Activated CD4-positive, alpha-beta T cell treated with anti-CD3 and anti-CD28 coated beads, Interleukin-2, amount 10 ng/mL, durations not matched to agents 7 days and 5 days (primary cell): ENCODE measurements at regions not wholly inside any gene's neighbourhood (a gene's known extent, or its start where the extent isn't known, plus 50 kb on each side); places are given as distances from the start of the nearest gene placed in this dataset.

Experiments used
- CTCF ChIA-PET: fragments of 350-600 bp; sonication (Branson Sonifier 250); formaldehyde crosslinking; loops from one replicate; lab custom pipeline; 2021; ENCODE audit warnings: antibody characterized with exemption; lab: Charles Lee
- POLR2A ChIA-PET: fragments of 350-600 bp; sonication (Branson Sonifier 250); formaldehyde crosslinking; loops from one replicate; lab custom pipeline; 2021; ENCODE audit warnings: antibody characterized with exemption; lab: Charles Lee
- DNase-seq: peaks from one replicate; pipeline ENCODE4 v3.0.0-alpha.2; 2020
- H3K27ac Mint-ChIP-seq: one replicate; pipeline ENCODE4 v1.8.0; 2021; ENCODE audit warnings: mild to moderate bottlenecking, moderate library complexity, mixed read lengths
- H3K27me3 Mint-ChIP-seq: one replicate; pipeline ENCODE4 v1.8.0; 2021; ENCODE audit warnings: mixed read lengths
- H3K36me3 Mint-ChIP-seq: one replicate; pipeline ENCODE4 v1.8.0; 2021; ENCODE audit warnings: low read depth, mixed read lengths
- H3K4me1 Mint-ChIP-seq: one replicate; pipeline ENCODE4 v1.8.0; 2021; ENCODE audit warnings: mixed read lengths
- H3K4me3 Mint-ChIP-seq: one replicate; pipeline ENCODE4 v1.8.0; 2021; ENCODE audit warnings: mild to moderate bottlenecking, moderate library complexity, mixed read lengths
- H3K9me3 Mint-ChIP-seq: one replicate; pipeline ENCODE4 v1.8.0; 2021; ENCODE audit warnings: mixed read lengths

DNA sequence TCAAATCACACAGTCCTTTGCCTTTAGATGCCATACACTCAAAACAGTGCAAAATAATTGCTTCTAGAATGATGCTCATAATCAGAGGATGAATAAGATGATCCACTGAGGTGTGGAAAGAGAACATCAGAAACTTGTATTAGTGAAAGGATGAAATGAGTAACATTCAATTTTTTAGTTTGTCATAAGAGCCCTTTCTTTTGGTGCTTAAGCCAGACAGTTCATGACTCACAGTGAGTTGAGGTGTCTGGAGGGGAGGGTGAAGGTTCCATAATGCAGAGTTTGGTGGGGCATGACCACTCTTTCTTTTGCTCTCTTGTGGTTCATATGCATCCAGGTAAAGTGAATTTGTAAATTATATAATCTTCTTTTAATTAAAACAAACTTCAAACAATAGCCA, 415.0 kb upstream of the CELF4 start:
- peaks cover under 1% of the 10 kb centered on the region for H3K9me3 Mint-ChIP-seq
- POLR2A ChIA-PET, result no interaction called here
- H3K36me3 Mint-ChIP-seq, result no peaks in the 10 kb centered on the region
- H3K27me3 Mint-ChIP-seq, result no peaks in the 10 kb centered on the region
- DNase-seq, result no peak
- no peak overlapping the region for H3K4me3 Mint-ChIP-seq
- H3K27ac Mint-ChIP-seq, result no peak overlapping the region
- CTCF ChIA-PET, result no interaction called here
- no peaks in the 10 kb centered on the region for H3K4me1 Mint-ChIP-seq

DNA sequence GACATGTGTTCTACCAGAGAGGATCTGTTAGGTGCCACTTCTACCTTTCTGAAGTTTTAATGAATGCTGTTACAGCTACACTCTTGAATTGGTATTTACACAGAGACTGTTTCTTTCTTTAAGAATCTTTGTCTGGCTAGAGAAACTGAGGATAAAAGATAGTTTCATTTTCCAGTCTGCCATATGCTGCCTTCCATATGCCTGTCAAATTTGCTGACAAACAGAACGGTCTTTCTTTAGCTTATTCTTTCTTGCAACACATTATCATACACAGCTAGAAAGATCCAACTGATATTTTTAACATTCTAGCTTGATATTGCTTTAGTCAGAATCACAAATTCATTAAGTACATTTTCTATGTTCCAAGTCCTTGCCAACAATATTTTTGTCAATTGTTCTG, 409.8 kb upstream of the CELF4 start:
- no peak for DNase-seq
- Mint-ChIP-seq H3K27ac (no peak overlapping the region), H3K9me3 (peaks cover 6% of the 10 kb centered on the region), H3K36me3 (no peaks in the 10 kb centered on the region), H3K4me3 (no peak overlapping the region), H3K4me1 (no peaks in the 10 kb centered on the region), H3K27me3 (no peaks in the 10 kb centered on the region)
- ChIA-PET POLR2A (no interaction called here), CTCF (no interaction called here)

DNA sequence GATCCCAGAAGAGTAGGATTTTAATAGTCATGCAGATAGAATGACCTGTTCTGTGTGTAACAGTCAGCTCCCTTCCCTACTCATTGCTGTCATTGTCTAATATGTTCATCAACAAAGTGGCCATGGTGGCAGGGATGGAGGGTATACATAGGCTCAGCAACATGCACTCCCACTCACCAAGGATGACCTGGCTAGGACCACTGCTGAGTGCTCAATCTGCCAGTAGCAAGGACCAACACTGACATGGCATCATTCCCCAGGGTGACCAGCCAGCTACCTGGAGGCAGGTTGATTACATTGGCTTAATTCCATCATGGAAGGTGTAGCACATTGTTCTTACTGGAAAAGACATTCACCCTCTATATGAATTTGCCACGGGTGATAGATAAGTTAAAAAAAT, 401.7 kb upstream of the CELF4 start:
- POLR2A ChIA-PET, result no interaction called here
- H3K4me1 Mint-ChIP-seq, result no peaks in the 10 kb centered on the region
- no peak overlapping the region for H3K4me3 Mint-ChIP-seq
- no peak overlapping the region for H3K27ac Mint-ChIP-seq
- no peaks in the 10 kb centered on the region for H3K36me3 Mint-ChIP-seq
- DNase-seq, result no peak
- H3K27me3 Mint-ChIP-seq, result no peaks in the 10 kb centered on the region
- CTCF ChIA-PET, result no interaction called here
- H3K9me3 Mint-ChIP-seq, result peaks cover 4% of the 10 kb centered on the region

DNA sequence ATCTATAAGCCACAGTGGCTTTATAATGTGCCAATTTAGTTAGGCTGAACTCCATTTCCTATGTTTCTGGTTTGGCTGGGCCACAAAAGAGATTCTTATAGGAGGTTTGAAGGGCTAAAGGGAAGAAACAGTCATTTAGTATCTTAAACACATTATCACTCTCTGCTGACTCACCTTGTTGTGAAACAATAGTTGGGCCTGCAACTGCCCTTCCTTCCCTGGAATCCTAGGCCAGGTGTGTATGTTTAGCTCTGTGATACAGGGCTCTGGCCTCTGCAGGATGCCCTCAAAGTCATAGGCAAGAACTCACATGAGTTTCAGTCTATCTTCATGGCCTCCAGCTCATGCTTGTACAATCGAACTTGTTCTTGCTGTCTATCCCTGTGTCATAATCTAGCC, 400.0 kb upstream of the CELF4 start:
- H3K4me1 Mint-ChIP-seq, result no peaks in the 10 kb centered on the region
- peaks cover 4% of the 10 kb centered on the region for H3K9me3 Mint-ChIP-seq
- no peaks in the 10 kb centered on the region for H3K36me3 Mint-ChIP-seq
- ChIA-PET POLR2A (no interaction called here), CTCF (interaction anchor here (0.9 kb wide), 1 partner anchor 21 kb away, joined by 3 read pairs; no protein-coding TSS in a partner anchor)
- no peaks in the 10 kb centered on the region for H3K27me3 Mint-ChIP-seq
- H3K4me3 Mint-ChIP-seq, result no peak overlapping the region
- no peak overlapping the region for H3K27ac Mint-ChIP-seq
- no peak for DNase-seq

DNA sequence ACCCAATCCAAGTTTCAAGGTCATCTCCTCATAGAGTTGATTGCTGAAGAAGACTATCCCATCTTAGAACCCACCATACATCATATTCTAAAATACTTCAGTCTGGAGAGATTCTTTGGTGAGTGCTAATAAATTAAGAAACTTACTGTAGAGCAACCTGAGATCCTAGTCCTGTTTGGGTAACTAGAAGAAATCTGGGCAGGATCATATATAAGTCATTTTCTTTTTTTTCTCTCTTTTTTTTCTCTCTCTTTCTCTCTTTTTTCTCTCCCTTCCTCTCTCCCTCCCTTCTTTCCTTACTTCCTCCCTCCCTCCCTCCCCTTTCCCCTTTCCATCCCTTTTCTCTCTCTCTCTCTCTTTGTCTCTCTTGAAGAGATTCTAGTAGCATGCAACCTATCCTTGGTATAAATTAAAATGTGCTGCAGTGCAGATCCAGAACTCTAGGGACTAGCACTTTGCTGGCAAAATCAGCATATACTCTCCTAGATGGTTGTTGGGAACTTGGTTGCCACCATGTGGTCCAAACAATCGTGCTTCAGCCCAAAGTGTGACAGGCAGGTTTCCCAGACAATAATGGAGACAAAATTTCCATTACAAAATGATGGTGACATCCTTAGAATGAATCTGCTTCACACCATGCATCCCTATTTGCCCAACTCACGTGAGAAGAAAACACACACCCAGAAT, 399.4 kb upstream of the CELF4 start:
- ChIA-PET CTCF (interaction anchor here (0.9 kb wide), 1 partner anchor 20 kb away, joined by 3 read pairs; no protein-coding TSS in a partner anchor), POLR2A (no interaction called here)
- H3K36me3 Mint-ChIP-seq, result no peaks in the 10 kb centered on the region
- H3K4me3 Mint-ChIP-seq, result no peak overlapping the region
- no peaks in the 10 kb centered on the region for H3K27me3 Mint-ChIP-seq
- no peaks in the 10 kb centered on the region for H3K4me1 Mint-ChIP-seq
- DNase-seq, result no peak
- no peak overlapping the region for H3K27ac Mint-ChIP-seq
- peaks cover 4% of the 10 kb centered on the region for H3K9me3 Mint-ChIP-seq

DNA sequence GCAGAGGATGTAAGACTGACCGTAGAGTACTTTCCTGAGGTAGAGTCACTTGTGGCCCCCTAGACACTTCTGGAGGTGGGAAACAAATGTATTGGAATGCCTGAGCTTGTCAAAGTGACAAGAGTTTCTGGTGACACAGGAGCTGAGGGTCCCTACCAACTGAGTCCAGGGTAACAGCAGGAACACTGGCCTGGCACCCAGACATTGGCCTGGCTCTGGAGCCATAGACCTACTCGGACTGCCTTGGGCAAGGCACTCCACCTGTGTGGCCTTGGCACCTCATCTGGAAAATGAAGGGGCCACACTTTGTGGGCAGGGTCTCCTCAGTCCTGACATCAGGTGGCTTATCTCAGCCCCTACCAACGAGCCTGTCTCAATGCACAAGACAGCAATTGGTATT, 398.2 kb upstream of the CELF4 start:
- Mint-ChIP-seq H3K27me3 (no peaks in the 10 kb centered on the region), H3K4me1 (no peaks in the 10 kb centered on the region), H3K36me3 (no peaks in the 10 kb centered on the region), H3K9me3 (peaks cover 4% of the 10 kb centered on the region), H3K4me3 (no peak overlapping the region), H3K27ac (no peak overlapping the region)
- no peak for DNase-seq
- CTCF ChIA-PET, result no interaction called here
- POLR2A ChIA-PET, result interaction anchor here (0.6 kb wide), 1 partner anchor 104 kb away, joined by 4 read pairs; no protein-coding TSS in a partner anchor

DNA sequence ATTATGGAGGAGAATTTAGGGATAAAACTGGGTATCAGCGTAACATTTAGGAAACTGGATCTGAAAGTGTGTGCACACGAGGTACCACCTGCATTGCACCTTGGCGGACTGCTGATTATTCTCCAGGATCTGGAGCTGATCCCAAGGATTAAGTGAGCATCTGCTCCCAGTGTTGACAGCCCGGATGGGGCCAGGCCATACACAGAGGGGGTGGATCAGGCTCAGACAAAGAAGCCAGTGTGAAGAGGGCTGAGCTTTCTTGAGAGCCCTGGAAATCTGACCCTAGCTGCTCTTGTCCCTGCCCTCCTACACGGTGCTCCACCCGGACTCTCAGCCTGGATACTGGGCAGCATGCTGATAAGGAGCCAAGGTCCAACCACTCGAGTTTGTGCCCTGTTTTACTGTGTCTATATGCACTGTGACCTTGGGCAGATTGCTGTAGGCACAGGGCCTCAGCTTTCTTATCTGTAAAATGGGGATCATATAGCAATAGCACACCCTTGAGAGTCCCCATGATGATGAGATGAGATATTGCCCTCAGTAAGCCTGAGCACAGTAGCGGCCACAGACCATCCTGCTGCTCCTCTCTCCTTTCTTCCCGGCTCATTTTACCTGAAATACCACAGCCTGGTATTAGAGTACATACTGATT, 396.8 kb upstream of the CELF4 start:
- no peak overlapping the region for H3K27ac Mint-ChIP-seq
- no peaks in the 10 kb centered on the region for H3K27me3 Mint-ChIP-seq
- no peaks in the 10 kb centered on the region for H3K4me1 Mint-ChIP-seq
- no peaks in the 10 kb centered on the region for H3K36me3 Mint-ChIP-seq
- H3K4me3 Mint-ChIP-seq, result no peak overlapping the region
- peaks cover 4% of the 10 kb centered on the region for H3K9me3 Mint-ChIP-seq
- ChIA-PET POLR2A (no interaction called here), CTCF (no interaction called here)
- no peak for DNase-seq

DNA sequence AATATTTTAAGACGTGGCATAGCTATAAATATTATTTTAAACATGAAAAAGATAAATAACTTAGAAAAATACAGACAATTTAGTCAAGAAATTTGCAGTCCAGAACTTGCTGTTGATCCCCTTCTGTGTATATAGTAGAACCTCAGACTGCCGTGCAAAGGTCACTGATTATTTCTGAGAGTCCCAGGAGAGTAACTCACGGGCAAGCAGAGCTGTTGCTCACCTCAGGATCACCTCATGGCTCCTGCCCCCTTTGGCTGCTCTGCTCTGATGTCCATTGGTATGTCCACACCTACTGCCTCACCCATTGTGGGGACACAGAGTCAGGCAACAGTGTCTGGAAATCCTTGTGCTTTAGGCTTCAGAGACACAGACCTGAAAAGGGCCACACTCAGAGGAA, 392.9 kb upstream of the CELF4 start:
- ChIA-PET POLR2A (no interaction called here), CTCF (no interaction called here)
- DNase-seq, result no peak
- no peaks in the 10 kb centered on the region for H3K27me3 Mint-ChIP-seq
- no peak overlapping the region for H3K27ac Mint-ChIP-seq
- H3K4me3 Mint-ChIP-seq, result no peak overlapping the region
- no peaks in the 10 kb centered on the region for H3K36me3 Mint-ChIP-seq
- no peaks in the 10 kb centered on the region for H3K9me3 Mint-ChIP-seq
- H3K4me1 Mint-ChIP-seq, result no peaks in the 10 kb centered on the region

DNA sequence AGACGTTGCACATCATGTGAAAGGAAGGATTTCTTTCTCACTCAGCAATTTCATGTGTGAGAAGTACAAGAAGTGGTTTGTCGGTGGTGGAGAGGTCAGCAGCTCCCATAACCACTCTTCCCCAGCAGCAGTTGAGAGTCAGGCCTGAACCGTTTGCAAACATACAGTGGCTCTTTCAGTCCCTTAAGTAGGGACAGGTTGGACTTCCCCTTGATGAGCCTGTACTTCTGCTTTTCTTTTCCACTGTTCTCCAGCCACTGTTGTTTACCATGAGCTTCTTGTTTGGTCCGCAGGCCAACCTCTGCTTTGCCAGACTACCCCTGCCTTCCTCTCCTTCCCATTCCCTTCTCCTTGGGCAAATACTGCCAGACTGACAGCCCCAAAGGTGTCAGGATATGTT, 391.3 kb upstream of the CELF4 start:
- Mint-ChIP-seq H3K27me3 (no peaks in the 10 kb centered on the region), H3K4me1 (no peaks in the 10 kb centered on the region), H3K9me3 (no peaks in the 10 kb centered on the region), H3K36me3 (no peaks in the 10 kb centered on the region), H3K4me3 (no peak overlapping the region), H3K27ac (no peak overlapping the region)
- no peak for DNase-seq
- ChIA-PET CTCF (no interaction called here), POLR2A (no interaction called here)

DNA sequence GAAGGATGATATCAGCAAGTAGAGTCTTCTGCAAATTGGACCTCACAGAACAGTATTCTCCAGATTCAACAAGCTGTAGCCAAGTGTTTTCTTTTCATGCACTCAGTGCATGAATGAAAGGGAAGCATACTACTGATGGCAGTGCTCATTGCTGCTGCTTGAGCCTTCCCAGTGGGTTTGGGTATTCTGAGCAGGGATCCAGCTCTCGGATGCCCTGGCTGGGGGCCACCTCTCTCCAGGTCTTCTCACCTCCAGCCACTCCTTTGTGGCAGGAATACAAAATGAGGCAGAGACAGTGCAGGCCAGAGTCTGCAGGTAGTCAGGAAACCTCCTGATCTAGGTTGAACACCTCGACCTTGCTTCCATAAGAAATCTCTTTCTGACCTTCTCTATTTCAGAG, 390.4 kb upstream of the CELF4 start:
- Mint-ChIP-seq H3K27ac (no peak overlapping the region), H3K9me3 (no peaks in the 10 kb centered on the region), H3K36me3 (no peaks in the 10 kb centered on the region), H3K4me3 (no peak overlapping the region), H3K27me3 (no peaks in the 10 kb centered on the region), H3K4me1 (no peaks in the 10 kb centered on the region)
- ChIA-PET CTCF (no interaction called here), POLR2A (no interaction called here)
- no peak for DNase-seq

DNA sequence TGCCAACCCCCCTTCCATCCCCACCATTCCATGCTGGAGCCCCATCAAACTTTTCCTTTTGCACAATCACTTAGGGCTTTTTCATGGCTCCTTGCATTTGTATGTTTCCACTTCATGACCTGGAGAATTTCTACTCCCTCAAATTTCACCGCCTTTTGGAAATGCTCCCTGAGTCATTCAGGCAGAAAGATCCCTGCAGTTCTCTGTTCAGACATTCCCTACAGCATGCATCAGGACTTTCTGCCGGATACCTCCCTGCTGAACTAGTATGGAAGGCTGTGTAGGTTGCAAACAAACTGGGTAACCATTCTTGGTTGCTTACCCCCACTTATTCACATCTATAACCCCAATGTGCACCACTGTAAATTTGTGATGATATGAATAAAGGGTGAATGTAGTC, 389.6 kb upstream of the CELF4 start:
- Mint-ChIP-seq H3K4me1 (no peaks in the 10 kb centered on the region), H3K36me3 (no peaks in the 10 kb centered on the region), H3K27ac (no peak overlapping the region), H3K27me3 (no peaks in the 10 kb centered on the region), H3K4me3 (no peak overlapping the region), H3K9me3 (no peaks in the 10 kb centered on the region)
- POLR2A ChIA-PET, result no interaction called here
- no peak for DNase-seq
- CTCF ChIA-PET, result no interaction called here

DNA sequence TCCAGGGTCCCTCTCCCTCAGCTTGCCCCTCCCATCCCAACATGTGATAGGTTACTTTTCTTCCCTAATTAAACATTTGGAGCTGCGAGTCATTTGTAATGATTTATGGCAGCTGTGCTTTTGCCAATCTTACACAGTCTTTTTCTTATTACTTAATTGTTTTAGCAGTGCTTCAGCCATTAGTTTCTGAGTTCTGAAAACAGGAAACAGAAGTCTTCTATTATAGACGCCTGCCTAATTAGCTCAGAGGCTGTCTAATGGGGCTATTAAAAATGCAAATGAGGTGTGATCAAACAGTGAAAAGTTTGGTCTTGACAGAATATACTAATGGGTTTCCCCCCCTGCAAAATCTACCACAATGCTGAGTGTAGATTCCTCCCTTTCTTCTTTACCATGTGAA, 388.3 kb upstream of the CELF4 start:
- Mint-ChIP-seq H3K9me3 (peaks cover 4% of the 10 kb centered on the region), H3K36me3 (no peaks in the 10 kb centered on the region)

DNA sequence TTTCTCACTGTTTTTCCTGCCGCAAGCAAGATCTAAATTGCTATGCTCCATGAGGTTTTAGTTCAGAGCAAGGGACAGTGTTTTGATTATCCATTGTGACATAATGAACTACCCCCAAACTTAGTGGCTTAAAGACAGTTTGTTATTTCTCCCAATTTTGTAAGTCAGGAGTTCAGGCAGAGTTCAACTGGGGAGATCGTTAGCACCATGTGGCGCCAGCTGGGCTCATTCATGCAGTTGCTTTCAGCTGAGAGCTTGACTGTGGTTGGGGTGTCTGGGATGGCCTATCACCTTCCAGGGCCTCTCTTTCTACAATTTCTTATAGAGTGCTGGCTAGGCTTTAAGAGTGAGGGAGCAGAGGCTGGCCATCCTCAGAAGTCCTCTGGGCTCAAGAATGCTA, 382.9 kb upstream of the CELF4 start:
- Mint-ChIP-seq H3K36me3 (no peaks in the 10 kb centered on the region), H3K27me3 (no peaks in the 10 kb centered on the region), H3K27ac (no peak overlapping the region), H3K9me3 (peaks cover 4% of the 10 kb centered on the region), H3K4me3 (no peak overlapping the region), H3K4me1 (no peaks in the 10 kb centered on the region)
- ChIA-PET POLR2A (no interaction called here), CTCF (no interaction called here)
- no peak for DNase-seq

More for the DNA sequence above, 388.3 kb upstream of the CELF4 start:
- no peak overlapping the region for H3K4me3 Mint-ChIP-seq
- H3K27ac Mint-ChIP-seq, result no peak overlapping the region
- no peaks in the 10 kb centered on the region for H3K27me3 Mint-ChIP-seq
- CTCF ChIA-PET, result no interaction called here
- no peaks in the 10 kb centered on the region for H3K4me1 Mint-ChIP-seq
- no peak for DNase-seq
- POLR2A ChIA-PET, result no interaction called here

DNA sequence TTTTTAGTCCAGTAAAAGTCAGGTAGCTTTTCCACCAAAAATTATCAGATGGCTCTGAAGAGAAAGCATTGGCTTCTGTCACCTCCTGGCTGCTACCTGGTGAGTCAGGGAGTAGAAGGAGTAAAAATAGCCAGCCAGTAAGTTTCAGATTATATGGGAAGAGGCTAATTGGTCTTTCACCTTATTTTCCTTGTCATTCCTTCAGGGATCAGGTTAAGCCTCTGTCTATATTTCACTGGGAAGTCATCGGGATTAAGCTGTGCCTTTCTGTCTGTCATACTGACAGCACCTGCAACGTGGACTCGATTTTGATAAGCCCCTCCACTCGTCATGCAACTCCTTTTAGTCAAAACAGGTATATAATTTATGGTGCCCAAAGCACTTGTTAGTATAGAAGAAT, 380.7 kb upstream of the CELF4 start:
- Mint-ChIP-seq H3K9me3 (peaks cover 4% of the 10 kb centered on the region), H3K36me3 (no peaks in the 10 kb centered on the region), H3K4me1 (no peaks in the 10 kb centered on the region)

More for the DNA sequence above, 380.7 kb upstream of the CELF4 start:
- no peak overlapping the region for H3K27ac Mint-ChIP-seq
- DNase-seq, result no peak
- H3K4me3 Mint-ChIP-seq, result no peak overlapping the region
- POLR2A ChIA-PET, result no interaction called here
- CTCF ChIA-PET, result no interaction called here
- no peaks in the 10 kb centered on the region for H3K27me3 Mint-ChIP-seq
